ENCODE measurements at regions not wholly inside any gene's neighbourhood (a gene's known extent, or its start where the extent isn't known, plus 50 kb on each side); places are given as distances from the start of the nearest gene placed in this dataset.
"Not testable (repeated sequence)": the region's sequence is repeated elsewhere in the genome, so short reads cannot be mapped to it uniquely, and the experiment has no call there.

DNA sequence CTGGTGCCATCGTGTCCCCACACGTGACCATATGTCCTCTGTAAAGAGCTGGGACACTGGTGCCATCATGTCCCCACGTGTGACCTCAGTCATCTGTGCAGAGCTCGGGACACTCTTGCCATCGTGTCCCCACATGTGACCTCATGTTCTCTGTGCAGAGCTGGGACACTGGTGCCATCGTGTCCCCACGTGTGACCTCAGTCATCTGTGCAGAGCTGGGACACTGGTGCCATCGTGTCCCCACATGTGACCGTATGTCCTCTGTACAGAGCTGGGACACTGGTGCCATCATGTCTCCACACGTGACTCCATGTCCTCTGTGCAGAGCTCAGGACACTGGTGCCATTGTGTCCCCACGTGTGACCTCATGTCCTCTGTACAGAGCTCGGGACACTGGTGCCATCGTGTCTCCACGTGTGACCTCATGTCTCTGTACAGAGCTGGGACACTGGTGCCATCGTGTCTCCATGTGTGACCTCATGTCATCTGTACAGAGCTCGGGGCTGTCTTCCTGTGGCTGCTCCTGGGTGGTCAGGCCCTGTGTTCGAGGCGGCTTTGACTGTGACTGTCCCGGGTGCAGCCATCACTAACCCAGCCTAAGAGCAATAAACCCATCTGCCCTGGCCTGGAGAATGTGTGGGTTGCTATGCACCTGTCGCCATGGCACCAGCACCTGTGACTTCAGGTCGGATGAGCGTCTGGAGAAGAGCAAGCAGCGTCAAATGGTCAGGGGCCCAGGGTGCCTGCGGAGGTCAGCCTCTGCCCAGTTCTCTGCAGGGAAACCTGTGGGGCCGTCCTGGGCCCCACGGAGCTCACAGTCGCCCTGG, 334.4 kb downstream of the ADGRD1 start:
- H3K36me3 ChIP-seq (ENCODE audit: insufficient read depth, low read length) = no peaks in the 10 kb centered on the region
- H3K9me2 ChIP-seq (ENCODE audit: insufficient read depth, low read length) = no peaks in the 10 kb centered on the region
- no peaks in the 10 kb centered on the region for H4K20me1 ChIP-seq (ENCODE audit: insufficient read depth)
- H3K27me3 ChIP-seq (ENCODE audit: insufficient read depth, low read depth, low read length) = no peaks in the 10 kb centered on the region
- H3K79me2 ChIP-seq (replicated peaks; ENCODE audit: insufficient read depth, low read length) = no peaks in the 10 kb centered on the region
- TF ChIP-seq TAF1 (IDR thresholded peaks at IDR 0.05; ENCODE audit: low read depth) = no peak
- no peak overlapping the region for H3K9ac ChIP-seq (ENCODE audit: low read length)
- no peak overlapping the region for H3K4me2 ChIP-seq (ENCODE audit: low read length)
- H3K9me3 ChIP-seq (ENCODE audit: low read length) = no peaks in the 10 kb centered on the region
- H3K4me3 ChIP-seq (ENCODE audit: low read length) = no peak overlapping the region
- H2AFZ ChIP-seq (ENCODE audit: low read depth, low read length) = no peak overlapping the region
- no peaks in the 10 kb centered on the region for H3F3A ChIP-seq (ENCODE audit: insufficient read depth, low read length, poor library complexity, severe bottlenecking)
- no peak overlapping the region for H3K27ac ChIP-seq (ENCODE audit: low read length)

DNA sequence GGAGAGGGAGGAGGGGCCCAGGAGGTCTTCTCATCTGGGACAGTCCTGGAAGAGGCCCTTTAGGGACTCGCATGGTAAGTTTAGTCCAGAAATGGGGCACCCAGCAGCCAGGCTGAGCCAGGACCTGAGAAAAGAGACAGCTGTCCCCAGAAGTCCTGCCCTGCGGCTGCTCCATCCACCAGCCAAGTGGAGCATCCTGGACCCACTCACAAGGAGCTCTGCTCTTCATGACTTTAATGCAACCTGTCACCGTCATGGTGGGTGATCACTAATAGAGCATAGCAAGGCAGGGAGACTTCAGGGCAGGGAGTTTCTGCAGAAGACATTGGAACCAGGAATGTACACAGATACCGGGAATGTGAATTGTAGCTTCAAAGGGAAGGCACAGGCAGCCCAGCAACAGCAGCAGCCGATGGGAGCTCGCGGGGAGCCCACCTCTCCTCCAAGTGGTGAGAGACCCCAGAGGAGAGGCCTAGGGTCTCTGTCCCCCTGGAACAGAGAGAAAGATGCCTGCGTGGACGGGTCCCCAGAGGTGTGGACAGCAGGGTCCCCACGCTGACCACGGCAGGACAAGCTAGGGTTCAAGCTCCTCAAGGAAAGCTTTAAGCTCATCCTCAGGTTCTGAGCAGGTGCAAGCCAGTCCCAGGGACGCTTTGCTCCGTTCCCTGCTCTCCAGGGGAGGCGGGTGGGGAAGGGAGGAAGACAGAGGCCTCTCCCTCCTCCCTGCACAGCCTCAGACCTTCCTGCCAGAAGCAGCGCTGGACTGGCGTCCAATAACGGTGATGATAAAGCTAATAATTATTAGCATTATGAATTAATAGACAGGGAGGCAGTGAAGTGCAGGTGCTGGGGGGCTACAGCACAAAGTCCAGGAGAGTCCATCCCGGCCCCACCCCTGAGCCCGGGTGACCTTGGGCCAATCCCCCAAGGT, 335.3 kb downstream of the ADGRD1 start:
- not testable (repeated sequence) for H3K27ac ChIP-seq (ENCODE audit: low read length); H3K4me2 ChIP-seq (ENCODE audit: low read length); H2AFZ ChIP-seq (ENCODE audit: low read depth, low read length); H3K27me3 ChIP-seq (ENCODE audit: insufficient read depth, low read depth, low read length); H4K20me1 ChIP-seq (ENCODE audit: insufficient read depth); H3K36me3 ChIP-seq (ENCODE audit: insufficient read depth, low read length); H3K9me3 ChIP-seq (ENCODE audit: low read length); H3K4me3 ChIP-seq (ENCODE audit: low read length); H3F3A ChIP-seq (ENCODE audit: insufficient read depth, low read length, poor library complexity, severe bottlenecking); H3K9ac ChIP-seq (ENCODE audit: low read length); H3K9me2 ChIP-seq (ENCODE audit: insufficient read depth, low read length); H3K79me2 ChIP-seq (replicated peaks; ENCODE audit: insufficient read depth, low read length)

DNA sequence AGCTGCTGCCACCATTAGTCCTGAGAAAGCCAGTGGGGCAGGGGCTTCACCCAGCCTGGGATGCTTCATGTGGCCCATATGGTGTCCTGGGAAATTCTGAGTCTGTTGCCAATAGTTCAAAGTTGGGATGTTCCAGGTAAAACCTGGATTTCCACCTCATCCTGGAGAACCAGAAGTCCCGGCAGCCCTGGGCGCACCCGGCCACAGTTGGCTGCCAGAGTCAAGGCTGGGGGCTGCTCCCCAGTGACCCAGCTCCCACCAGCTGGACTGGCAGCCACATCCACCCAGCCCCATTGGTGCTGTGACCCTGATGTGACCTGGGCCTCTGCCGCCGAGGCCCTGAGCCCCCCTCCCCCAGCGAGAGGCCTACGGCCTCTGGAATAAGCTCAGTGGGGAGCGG, 336.1 kb downstream of the ADGRD1 start:
- not testable (repeated sequence) for H3K27ac ChIP-seq (ENCODE audit: low read length); H2AFZ ChIP-seq (ENCODE audit: low read depth, low read length)

DNA sequence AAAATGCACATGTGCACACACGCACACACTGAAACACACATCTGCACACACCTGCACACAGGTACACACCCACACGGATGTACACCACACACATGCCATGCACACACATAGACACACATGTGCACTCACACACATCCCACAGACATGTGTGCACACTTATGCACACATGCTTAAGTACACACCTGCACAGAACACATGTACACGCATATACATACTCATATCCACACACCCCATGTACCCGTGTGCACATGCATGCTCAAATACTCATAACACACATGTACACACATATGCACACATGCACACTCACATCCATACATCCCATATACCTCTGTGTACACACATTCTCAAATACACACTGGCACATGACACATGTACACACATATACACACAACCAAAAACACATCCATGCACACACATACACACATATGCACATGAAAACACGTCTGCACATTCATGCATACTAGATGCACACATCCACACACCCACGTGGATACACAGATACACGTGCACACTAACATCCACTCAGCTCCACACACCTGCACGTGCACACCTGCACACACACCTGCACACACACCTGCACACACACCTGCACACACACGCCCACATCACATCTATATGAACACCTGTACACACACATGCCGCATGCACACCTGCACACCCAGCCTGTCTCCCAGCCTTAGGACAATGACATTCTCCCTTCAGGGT, 336.7 kb downstream of the ADGRD1 start:
- no peak overlapping the region for H2AFZ ChIP-seq (ENCODE audit: low read depth, low read length)
- no peak overlapping the region for H3K27ac ChIP-seq (ENCODE audit: low read length)
- no peak for TF ChIP-seq MXI1 (conservative IDR thresholded peaks at IDR 0.05; ENCODE audit: poor library complexity, severe bottlenecking)
- no peaks in the 10 kb centered on the region for H3K9me3 ChIP-seq (ENCODE audit: low read length)
- H3K36me3 ChIP-seq (ENCODE audit: insufficient read depth, low read length) = no peaks in the 10 kb centered on the region
- no peaks in the 10 kb centered on the region for H3K9me2 ChIP-seq (ENCODE audit: insufficient read depth, low read length)
- H4K20me1 ChIP-seq (ENCODE audit: insufficient read depth) = no peaks in the 10 kb centered on the region
- H3K27me3 ChIP-seq (ENCODE audit: insufficient read depth, low read depth, low read length) = no peaks in the 10 kb centered on the region
- H3K9ac ChIP-seq (ENCODE audit: low read length) = no peak overlapping the region
- H3K79me2 ChIP-seq (replicated peaks; ENCODE audit: insufficient read depth, low read length) = no peaks in the 10 kb centered on the region
- H3K4me3 ChIP-seq (ENCODE audit: low read length) = no peak overlapping the region
- H3F3A ChIP-seq (ENCODE audit: insufficient read depth, low read length, poor library complexity, severe bottlenecking) = no peaks in the 10 kb centered on the region
- H3K4me2 ChIP-seq (ENCODE audit: low read length) = no peak overlapping the region

More for the DNA sequence above, 336.1 kb downstream of the ADGRD1 start:
- H3K4me3 ChIP-seq (ENCODE audit: low read length); H3K36me3 ChIP-seq (ENCODE audit: insufficient read depth, low read length); H3K9me2 ChIP-seq (ENCODE audit: insufficient read depth, low read length); H4K20me1 ChIP-seq (ENCODE audit: insufficient read depth); H3K9me3 ChIP-seq (ENCODE audit: low read length); H3K79me2 ChIP-seq (replicated peaks; ENCODE audit: insufficient read depth, low read length); H3F3A ChIP-seq (ENCODE audit: insufficient read depth, low read length, poor library complexity, severe bottlenecking); H3K9ac ChIP-seq (ENCODE audit: low read length); H3K27me3 ChIP-seq (ENCODE audit: insufficient read depth, low read depth, low read length); H3K4me2 ChIP-seq (ENCODE audit: low read length): not testable (repeated sequence)

DNA sequence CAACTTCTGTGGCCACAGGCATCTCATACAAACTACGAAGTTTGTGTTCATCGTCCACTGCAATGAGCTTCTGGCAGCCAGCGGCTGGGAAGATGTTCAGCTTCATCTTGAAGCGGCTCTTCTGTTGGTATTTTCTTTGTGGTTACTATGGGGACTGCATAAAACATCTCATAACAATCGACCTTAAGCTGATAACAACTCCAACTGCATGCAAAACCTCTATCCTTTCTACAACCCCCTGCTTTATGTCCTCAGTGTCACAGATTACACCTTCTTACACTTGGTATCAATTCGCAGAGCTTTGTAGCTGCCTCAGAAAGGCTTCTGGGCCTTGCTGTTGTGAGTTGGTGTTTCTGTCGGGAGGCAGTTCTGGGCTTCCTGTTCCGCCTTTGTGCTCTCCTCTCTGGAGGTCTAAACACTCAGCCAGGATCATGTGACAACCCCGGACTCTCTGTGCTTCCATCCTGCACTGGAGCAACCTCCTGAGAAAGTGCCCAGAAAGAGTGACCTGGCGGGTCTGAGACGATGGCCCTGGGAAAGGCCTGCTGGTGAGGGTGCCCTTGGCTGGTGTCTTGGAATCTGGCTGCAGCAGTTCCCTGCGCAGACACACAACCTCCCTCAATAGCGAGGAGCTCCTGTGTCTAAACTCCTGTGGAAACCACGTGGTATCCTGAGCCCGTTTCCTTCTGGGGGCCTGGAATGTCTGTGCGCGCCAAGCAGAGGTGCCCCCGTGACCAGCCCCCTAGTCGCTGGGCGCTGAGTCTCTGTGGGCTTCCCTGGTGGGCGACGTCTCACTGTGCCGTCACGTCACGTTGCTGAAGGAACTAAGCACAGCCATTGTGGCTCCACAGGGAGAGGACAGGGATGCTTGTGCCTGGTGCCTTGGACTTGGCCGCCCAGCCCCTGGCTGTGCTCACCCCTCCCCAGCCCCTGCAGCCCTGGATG, 339.6 kb downstream of the ADGRD1 start:
- not testable (repeated sequence) for H3F3A ChIP-seq (ENCODE audit: insufficient read depth, low read length, poor library complexity, severe bottlenecking); H3K79me2 ChIP-seq (replicated peaks; ENCODE audit: insufficient read depth, low read length); H3K27me3 ChIP-seq (ENCODE audit: insufficient read depth, low read depth, low read length); H3K4me2 ChIP-seq (ENCODE audit: low read length); H2AFZ ChIP-seq (ENCODE audit: low read depth, low read length); H3K9me3 ChIP-seq (ENCODE audit: low read length); H4K20me1 ChIP-seq (ENCODE audit: insufficient read depth); H3K9ac ChIP-seq (ENCODE audit: low read length); H3K36me3 ChIP-seq (ENCODE audit: insufficient read depth, low read length); H3K27ac ChIP-seq (ENCODE audit: low read length); H3K9me2 ChIP-seq (ENCODE audit: insufficient read depth, low read length); H3K4me3 ChIP-seq (ENCODE audit: low read length)

DNA sequence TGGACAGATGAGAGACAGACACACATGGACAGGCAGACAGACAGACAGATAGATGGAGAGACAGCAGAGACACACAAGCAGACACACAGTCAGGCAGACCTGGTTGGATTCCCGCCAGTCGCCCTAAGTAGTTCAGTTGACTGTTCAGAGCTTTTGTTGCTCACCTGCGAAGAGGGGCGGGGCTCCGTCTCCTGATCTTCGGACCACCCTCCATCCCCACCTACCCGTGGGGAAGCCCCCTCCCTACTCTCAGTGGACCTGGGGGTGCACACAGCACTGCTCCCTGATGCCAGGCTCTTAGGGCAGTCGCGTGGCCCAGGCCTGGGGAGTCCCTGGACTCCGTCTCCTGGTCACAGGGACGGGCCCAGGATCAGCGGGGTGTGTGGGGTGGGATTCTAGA, 341.0 kb downstream of the ADGRD1 start:
- H3K4me2 ChIP-seq (ENCODE audit: low read length); H3F3A ChIP-seq (ENCODE audit: insufficient read depth, low read length, poor library complexity, severe bottlenecking); H3K27ac ChIP-seq (ENCODE audit: low read length); H2AFZ ChIP-seq (ENCODE audit: low read depth, low read length); H3K27me3 ChIP-seq (ENCODE audit: insufficient read depth, low read depth, low read length); H4K20me1 ChIP-seq (ENCODE audit: insufficient read depth); H3K4me3 ChIP-seq (ENCODE audit: low read length); H3K9me2 ChIP-seq (ENCODE audit: insufficient read depth, low read length); H3K36me3 ChIP-seq (ENCODE audit: insufficient read depth, low read length); H3K9ac ChIP-seq (ENCODE audit: low read length); H3K79me2 ChIP-seq (replicated peaks; ENCODE audit: insufficient read depth, low read length); H3K9me3 ChIP-seq (ENCODE audit: low read length): not testable (repeated sequence)

All from neural cell (in vitro differentiated cells).